Esophagus squamous epithelium (tissue), 4 donors: ENCODE measurements at regions not wholly inside any gene's neighbourhood (a gene's known extent, or its start where the extent isn't known, plus 50 kb on each side); places are given as distances from the start of the nearest gene placed in this dataset.

Experiments
- CTCF ChIP-seq, 6 experiments: fragments of 450-650 bp in 4 of 6; fragments of 200-600 bp in 2 of 6; sonication (generic) in 2 of 6; IDR thresholded peaks; one replicate each; pipeline ENCODE4 v1.5.1; 2016 to 2019; ENCODE audit warnings: antibody characterized with exemption in 6 of 6, mild to moderate bottlenecking in 4 of 6, moderate library complexity in 4 of 6
- POLR2A ChIP-seq, 4 donors: fragments of 450-650 bp; IDR thresholded peaks; one replicate each; pipeline ENCODE4 v1.6.1; 2017; ENCODE audit warnings: antibody characterized with exemption in 4 of 4, mild to moderate bottlenecking in 4 of 4, moderate library complexity in 3 of 4

- TF ChIP-seq CTCF (IDR thresholded peaks at IDR 0.05) (no peak), POLR2A (IDR thresholded peaks at IDR 0.05) (no peak)
Observed at GRCh38 chr2:175393851-175394250, 212.3 kb upstream of the ATP5MC3 start.
